Ishikawa (cell line): ENCODE measurements at regions not wholly inside any gene's neighbourhood (a gene's known extent, or its start where the extent isn't known, plus 50 kb on each side); places are given as distances from the start of the nearest gene placed in this dataset.

Source experiments
- CEBPB ChIP-seq: IDR thresholded peaks from 2 replicates; pipeline ENCODE4 v1.6.1; 2012
- CREB1 ChIP-seq: IDR thresholded peaks from 2 replicates; pipeline ENCODE4 v1.6.1; 2012; ENCODE audit warnings: low read depth
- EGR1 ChIP-seq: IDR thresholded peaks from 2 replicates; pipeline ENCODE4 v1.6.1; 2012
- EP300 ChIP-seq: IDR thresholded peaks from 2 replicates; pipeline ENCODE4 v1.6.1; 2012; ENCODE audit warnings: borderline replicate concordance
- FOXM1 ChIP-seq: IDR thresholded peaks from 2 replicates; pipeline ENCODE4 v1.6.1; 2012; ENCODE audit warnings: low read depth, borderline replicate concordance
- MAX ChIP-seq: IDR thresholded peaks from 2 replicates; pipeline ENCODE4 v1.6.1; 2012
- NFIC ChIP-seq: IDR thresholded peaks from 2 replicates; pipeline ENCODE4 v1.6.1; 2012
- RAD21 ChIP-seq: IDR thresholded peaks from 2 replicates; pipeline ENCODE4 v1.6.1; 2012; ENCODE audit warnings: low read depth
- REST ChIP-seq: IDR thresholded peaks from 2 replicates; pipeline ENCODE4 v1.6.1; 2012; ENCODE audit warnings: low read depth, mild to moderate bottlenecking
- TAF1 ChIP-seq: IDR thresholded peaks from 2 replicates; pipeline ENCODE4 v1.6.1; 2012; ENCODE audit warnings: low read depth, mild to moderate bottlenecking
- TCF12 ChIP-seq: IDR thresholded peaks from 2 replicates; pipeline ENCODE4 v1.6.1; 2012; ENCODE audit warnings: low read depth
- TEAD4 ChIP-seq: IDR thresholded peaks from 2 replicates; pipeline ENCODE4 v1.6.1; 2012
- USF1 ChIP-seq: IDR thresholded peaks from 2 replicates; pipeline ENCODE4 v1.6.1; 2012
- YY1 ChIP-seq: IDR thresholded peaks from 2 replicates; pipeline ENCODE4 v1.6.1; 2012; ENCODE audit warnings: low read depth
- ZBTB7A ChIP-seq: IDR thresholded peaks from 2 replicates; pipeline ENCODE4 v1.6.1; 2012; ENCODE audit warnings: low read depth

- TF ChIP-seq TAF1 (no peak), CEBPB (no peak), TCF12 (no peak), REST (no peak), EP300 (no peak), NFIC (no peak), EGR1 (no peak), MAX (no peak), FOXM1 (no peak), TEAD4 (no peak)
These were observed 151.4 kb upstream of the DAP start for GRCh38 chr5:10912435-10912834.

- TF ChIP-seq NFIC (no peak), YY1 (no peak), EP300 (no peak), CREB1 (no peak), TAF1 (no peak), TCF12 (no peak), EGR1 (no peak), ZBTB7A (no peak), MAX (no peak), TEAD4 (no peak), REST (no peak), FOXM1 (no peak), USF1 (no peak), CEBPB (no peak), RAD21 (no peak)
These were observed 149.2 kb upstream of the DAP start for GRCh38 chr5:10910261-10910660.

- TF ChIP-seq FOXM1 (no peak), TEAD4 (no peak)
These were observed 143.9 kb upstream of the DAP start for GRCh38 chr5:10904862-10905432.

GRCh38 chr5:10903786-10904560, 142.9 kb upstream of the DAP start:
- TF ChIP-seq CEBPB, result no peak
- TF ChIP-seq YY1, result no peak
- no peak for TF ChIP-seq REST
- no peak for TF ChIP-seq ZBTB7A
- no peak for TF ChIP-seq TAF1
- no peak for TF ChIP-seq CREB1
- no peak for TF ChIP-seq USF1
- TF ChIP-seq EGR1, result no peak
- TF ChIP-seq NFIC, result no peak
- no peak for TF ChIP-seq TCF12
- no peak for TF ChIP-seq MAX
- TF ChIP-seq EP300, result no peak
- no peak for TF ChIP-seq FOXM1
- TF ChIP-seq RAD21, result no peak
- no peak for TF ChIP-seq TEAD4
